GM21515 (cell line): ENCODE measurements at regions not wholly inside any gene's neighbourhood (a gene's known extent, or its start where the extent isn't known, plus 50 kb on each side); places are given as distances from the start of the nearest gene placed in this dataset.

Experiments used
- ATAC-seq: cut with Tn5 transposase; IDR thresholded peaks from one replicate; pipeline ENCODE4 v1.9.1; 2021; ENCODE audit not compliant: unreplicated experiment

DNA sequence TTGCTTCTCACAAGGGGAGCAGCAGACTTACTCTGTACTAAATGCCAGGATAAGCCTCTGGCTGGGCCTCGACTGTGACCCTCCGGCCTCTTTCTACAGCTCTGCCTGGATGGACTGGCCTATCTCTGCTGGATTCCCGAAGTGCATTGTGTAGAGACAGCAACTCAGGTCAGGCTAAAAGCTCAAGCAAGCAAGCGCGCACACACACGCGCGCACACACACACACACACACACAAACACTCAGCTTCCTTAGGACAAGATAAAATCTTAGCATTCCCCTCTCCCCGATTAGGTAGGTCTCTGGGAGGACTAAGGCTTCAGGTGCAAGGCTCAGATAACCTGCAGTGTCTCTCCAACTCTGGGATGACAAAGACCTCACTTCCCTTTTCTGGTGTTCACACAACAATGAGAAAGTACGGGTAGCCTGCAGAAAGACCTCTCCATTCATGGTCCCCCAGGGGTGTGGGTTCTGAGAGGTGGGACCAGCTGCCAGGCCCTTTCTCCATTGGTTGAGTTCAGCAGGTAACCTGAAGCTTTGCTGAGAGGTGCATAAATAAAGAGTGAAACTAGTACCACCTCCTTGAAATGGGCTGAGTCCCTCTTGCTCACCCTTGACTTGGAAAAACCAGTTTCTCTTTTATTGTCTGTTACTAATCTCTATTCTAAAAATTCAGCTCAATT lies 155.1 kb upstream of the CAMK1G start:
- ATAC-seq, result no peak

DNA sequence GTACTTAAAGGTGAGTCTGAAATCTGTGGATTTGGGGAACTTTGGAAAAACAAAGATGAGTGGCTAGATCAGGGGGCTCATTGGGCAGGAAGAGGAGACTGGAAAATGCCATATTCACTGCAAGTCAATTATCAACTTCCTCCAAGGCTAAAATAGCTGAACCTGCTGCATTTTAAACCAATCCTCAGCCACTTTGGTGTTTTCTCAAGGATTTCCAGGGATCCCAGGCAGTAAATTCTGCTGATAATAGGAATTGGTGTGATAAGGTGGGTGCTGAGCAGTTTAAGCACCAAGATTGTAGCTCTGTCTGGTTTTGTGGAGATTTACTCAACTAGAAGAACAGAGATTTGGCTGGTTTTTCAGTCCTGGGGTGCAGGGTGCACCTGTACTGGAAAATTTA lies 153.9 kb upstream of the CAMK1G start:
- no peak for ATAC-seq

DNA sequence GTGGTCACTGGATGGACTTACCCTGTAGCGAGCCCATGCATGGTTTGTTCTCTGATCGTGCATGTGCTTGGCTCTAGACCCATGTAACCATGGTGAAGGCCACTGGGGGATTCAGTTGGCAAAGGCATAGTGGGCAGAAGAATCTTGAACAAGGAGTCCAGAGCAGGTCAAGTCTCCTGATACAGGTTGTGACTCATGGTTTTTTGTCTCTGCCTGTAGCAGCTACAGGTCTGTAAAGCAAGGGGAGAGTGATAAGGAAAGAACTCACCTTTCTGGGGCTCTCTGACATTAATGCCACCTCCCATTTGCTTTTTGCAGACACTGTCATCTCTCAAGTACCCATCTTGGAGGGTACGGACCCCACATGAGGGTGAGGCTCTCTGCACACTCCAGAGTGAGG lies 153.4 kb upstream of the CAMK1G start:
- ATAC-seq, result no peak

DNA sequence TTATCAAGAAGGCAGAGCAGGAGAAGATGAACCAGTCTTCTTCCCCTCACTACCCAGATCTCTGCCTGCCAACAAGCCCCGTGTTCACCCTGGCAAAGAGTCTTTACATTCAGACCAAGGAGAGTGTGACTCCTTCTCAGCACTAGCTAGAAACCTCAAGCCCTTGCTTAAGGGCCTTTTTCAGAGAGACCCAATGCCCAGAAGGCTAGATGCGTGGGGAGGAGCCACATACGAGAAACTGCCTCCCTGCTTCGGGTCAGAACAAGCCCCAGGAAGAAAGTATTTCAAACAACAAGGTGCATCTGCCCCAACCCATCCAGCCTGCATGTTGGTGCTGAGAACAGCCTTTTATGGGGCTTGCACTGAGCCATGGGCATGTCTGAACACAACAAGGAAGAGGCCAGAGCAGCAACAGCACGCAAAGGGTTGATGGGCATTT lies 152.7 kb upstream of the CAMK1G start:
- no peak for ATAC-seq

DNA sequence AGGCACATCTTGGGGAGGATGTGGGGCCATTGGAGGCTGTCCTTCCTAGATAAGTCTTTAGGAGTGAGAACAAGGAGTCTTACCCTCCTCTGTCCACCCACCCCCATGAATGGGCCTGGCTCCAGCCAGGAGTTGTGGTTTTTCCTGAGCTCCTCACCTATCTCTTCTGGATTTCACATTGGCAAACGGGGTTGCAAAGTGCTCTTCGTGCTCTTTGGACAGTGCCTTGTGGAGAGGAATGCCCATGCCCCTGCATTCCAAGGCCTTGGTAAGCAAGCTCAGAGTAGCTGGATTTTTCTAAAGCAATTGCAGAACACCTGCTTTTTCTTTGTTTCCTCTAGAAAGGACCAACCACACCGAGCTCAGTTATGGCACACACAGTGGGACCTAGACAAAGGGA lies 152.1 kb upstream of the CAMK1G start:
- no peak for ATAC-seq

DNA sequence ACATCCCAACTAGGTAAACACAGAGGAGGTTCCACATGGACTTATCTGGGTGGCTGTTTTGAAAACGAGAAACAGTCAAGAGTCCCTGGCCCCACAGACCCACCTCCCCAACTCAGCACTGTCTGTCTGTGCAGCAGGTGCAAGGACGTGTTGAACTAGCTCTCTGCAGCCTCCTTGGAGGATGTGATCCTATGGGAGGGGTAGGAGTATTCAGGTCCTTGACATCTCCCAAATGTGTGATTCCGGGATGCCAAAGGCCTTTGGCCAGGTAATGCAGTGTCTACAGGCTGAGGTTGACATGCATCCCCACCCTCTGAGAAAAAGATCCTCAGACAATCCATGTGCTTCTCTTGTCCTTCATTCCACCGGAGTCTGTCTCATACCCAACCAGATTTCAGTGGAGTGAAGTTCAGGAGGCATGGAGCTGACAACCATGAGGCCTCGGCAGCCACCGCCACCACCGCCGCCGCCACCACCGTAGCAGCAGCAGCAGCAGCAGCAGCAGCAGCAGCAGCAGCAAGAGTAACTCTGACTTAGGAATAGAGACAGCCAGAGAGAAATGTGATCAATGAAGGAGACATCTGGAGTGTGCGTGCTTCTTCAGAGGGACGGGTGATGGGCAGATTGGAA lies 151.6 kb upstream of the CAMK1G start:
- ATAC-seq, result no peak

DNA sequence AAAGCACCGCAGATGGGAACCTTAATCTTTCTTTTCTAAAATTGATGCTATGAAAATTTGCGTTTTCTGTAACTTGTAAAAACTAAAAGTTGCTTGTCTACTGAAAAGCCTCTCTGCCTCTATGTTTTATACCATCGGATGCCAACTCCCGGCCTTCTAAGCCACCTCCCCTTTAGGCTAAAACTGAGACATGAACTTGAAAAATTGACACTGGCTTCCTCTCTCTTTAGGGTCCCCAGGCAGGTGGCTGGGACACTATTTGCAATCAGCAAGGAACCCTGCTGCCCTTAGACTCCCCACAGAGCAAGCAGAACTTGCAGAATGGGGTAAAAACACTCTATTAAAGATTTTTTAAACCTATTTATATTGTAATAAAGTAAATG lies 151.1 kb upstream of the CAMK1G start:
- ATAC-seq, result no peak

DNA sequence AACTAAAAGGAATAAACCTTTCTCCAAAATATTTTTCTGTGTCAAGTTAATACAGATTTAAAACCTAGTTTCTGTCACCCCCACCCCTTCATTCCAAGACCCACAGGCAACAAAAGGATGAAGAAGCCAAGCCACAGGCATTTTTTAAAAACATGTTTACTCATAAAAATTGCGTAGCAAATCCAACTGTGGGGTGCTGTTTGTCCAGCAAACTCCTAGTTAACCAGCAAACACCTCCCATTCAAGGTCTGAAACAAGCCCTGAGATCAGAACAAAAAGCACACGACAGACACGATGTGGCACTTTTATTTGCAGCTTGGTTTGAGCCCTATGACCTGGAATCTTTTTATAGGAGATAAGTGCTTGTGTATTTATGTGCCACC lies 149.9 kb upstream of the CAMK1G start:
- ATAC-seq, result no peak

DNA sequence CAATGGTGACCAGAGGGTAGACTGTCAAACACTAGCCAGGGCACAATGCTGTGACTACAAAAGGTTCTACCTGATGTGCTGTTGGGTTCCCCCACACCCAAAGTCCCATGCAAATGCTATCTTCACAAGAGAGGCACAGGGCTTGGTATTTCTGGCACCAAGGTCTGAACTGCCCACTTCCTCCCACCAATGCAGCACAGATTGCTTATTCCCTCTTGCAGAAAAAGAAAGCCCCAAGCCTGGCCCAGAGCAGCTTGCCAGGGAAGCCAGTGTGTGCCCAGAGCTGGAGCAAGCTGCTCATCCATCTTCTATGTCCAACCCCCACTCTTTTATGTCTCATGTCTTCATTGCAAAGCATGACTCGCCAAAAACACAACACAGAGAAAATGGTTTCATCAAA lies 149.4 kb upstream of the CAMK1G start:
- ATAC-seq, result no peak

DNA sequence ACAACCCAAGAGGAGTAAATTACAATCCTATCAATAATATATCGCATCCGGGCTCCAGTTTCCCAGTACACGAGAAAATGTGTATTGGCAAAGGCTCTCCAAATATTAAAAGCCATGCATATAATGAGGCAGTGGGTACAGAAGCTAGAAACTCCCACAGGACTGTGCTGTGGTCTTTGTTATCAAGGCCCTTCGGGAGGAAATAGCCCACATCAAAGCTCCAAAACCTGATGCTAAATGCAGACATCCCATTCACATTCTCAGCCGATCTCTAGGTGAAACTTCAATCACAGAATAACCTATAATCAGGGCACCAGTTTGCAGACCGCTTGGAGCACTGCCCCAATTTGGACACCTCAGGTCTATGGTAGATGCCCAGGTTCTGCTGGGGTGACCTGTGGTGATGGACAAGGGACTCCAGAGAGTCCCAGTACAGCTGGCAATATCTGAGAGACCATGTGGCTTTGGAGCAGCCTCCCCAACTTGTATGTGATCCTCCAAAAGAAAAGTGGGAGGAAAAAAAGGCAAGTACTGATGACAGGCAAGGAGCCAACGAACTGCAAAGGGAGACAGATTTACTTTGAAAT lies 148.8 kb upstream of the CAMK1G start:
- ATAC-seq, result no peak

DNA sequence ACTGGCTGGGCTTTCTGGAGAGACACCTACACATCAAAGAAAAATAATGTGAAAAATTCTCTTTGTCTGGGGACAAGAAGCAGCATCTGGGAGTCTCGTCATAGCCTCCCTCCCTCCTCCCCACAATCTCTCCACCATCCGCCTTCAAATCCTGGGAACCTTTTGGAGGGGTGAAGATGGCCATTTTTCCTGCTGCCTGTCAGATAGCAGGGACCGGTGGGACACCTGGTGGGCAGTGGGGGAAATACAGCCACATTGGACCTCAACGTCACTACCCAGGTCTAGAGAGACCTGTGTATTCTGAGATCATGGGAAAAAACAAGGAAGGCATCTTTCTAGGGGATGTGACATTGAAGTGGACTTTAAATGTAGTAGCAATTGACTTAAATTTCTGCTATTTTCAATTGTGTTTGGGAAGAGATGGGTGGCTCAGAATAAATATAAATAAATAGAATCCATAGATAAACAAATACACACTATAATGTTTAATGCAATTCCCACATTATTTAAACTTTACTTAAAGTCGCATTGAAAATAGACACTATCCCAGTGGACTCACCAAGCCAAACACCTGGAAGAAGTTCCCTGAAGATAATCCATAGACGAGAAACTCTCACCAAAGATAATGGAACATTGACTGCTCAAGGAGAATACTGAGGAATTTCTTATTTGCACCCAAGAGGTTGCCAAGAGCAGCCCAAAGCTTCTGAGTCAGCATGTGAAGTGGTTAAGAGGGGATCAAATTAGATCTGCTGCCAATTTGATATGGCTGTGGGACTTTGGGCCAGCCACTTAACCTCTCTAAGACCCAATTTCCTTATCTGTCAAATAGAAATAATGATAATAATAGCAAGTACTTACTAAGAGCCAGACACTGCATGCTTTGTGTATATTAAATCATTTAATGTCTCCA lies 147.6 kb upstream of the CAMK1G start:
- peak; percentile 83 for ATAC-seq

DNA sequence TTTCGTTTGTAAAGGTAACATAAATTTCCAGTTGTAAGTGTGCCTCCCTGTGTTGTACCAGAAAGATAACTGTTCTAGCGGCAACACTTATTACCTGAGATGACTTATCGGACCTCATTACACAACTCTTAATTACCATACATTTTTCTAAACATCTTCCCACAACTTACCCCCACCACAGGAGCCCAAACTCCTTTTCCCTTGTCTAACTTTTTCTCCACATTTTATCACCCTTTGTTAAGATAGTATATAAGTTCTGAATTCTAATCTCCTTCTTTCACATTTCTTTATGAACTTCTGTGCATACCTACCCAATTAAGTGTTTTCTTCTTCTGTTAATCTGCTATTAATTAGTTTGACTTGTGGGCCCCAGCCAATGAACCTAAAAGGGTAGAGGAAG lies 143.7 kb upstream of the CAMK1G start:
- no peak for ATAC-seq

DNA sequence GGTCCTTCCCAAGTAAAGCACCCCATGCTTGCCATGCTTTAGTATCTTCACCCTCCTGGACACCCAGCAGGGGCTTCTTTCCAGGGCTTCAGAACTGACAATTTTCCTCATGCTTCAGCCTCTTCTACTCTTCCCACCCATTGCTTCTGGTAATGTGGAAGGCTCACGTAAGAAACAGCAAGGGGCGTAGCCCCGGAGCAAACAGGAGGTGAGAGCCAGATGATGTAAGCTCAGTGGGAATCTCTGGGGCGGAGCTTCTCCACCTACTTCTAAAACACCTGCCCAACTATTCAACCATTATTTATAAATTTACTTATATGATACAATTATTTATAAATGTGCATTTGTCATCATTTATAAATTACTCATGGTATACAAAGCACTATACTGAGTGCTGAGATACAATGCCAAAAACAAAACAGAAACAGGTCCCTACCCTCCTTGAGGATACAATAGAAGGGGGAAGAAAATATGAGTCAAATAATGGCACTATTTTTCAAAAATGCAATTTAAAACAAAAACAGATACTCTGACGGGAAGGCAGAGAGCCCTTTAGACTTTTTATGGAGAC lies 140.1 kb upstream of the CAMK1G start:
- ATAC-seq, result no peak

DNA sequence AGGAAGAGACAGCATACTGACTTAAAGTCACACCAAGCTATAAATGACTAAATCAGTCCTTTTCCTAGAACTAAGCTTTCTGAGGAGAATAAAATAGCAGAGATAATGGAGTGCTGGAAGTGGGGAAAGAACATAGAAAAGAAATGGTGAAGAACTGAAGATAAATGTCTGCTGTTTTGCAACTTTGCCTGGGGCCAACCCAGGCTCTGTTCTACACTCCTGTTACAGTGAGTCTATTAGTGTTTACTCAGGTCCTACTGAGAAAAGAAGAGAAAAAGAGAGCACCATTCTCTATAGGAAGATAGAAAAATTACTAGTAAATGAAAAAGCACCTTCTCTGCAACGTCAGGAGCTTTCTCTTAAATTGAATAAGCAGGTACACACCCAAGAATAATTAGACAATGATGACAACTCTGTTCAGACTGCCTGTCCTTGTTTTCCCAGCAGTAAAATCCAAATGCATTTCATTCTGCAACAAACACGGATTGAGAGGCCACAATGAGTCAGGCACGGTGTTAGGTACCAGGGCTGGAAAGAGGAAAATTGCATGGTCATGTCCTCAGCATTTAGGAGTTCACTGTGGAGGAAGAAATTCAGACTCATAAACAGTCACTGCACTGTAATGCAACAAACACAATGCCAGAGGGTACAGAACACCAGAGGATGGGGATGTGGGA lies 139.4 kb upstream of the CAMK1G start:
- no peak for ATAC-seq

DNA sequence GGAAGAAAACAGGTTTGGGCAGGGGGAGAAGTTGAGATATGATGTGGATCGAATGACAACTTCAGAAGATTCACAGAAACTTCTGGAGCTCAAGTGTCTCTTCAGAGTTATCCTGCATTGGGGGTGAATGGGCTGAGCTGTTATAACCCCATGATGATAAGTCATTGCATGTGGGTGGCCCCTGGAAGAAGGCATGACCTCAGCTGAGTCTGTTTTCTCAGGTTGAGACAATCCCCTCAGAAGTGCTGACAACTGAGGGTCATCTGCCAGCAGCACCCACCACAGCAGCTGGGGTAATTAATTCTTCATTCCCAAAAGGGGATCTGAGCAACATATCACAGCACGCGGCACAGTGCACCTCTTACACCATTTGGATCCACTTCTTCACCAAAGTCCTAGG lies 138.6 kb upstream of the CAMK1G start:
- no peak for ATAC-seq

DNA sequence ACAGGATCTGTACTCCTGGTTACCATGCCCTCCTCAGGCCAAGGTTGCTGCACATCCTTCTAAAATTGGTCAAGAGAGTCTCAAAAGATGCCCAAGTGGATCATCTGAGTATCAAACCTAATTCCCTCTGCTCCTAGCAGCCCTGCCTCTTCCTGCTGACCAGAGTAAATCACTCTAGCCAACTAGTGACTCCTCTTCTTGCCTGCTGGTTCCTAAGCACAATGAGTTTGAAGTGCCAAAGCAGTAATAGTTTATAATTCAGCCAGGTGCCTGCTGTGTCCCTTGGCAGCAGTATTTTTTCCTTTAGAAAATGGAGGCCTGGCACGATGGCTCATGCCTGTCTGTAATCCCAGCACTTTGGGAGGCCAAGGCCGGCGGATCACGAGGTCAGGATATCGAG lies 137.9 kb upstream of the CAMK1G start:
- no peak for ATAC-seq

DNA sequence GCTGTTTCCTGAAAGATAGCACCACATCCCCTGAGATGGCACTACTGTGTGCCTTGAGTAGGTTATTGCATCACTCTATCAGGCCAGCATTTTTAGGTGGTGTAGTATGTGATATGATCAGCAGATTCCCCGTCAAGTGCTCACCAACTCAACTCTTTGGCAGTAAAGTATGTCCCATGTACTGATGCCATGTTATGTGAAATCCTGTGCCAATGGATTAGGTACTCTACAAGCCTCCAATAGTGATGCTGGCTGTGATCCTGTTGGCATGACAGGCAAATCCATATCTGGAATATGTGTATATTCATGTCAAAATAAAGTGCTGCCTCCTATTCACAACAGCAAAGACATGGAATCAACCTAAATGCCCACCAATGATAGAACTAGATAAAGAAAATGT lies 137.2 kb upstream of the CAMK1G start:
- no peak for ATAC-seq

DNA sequence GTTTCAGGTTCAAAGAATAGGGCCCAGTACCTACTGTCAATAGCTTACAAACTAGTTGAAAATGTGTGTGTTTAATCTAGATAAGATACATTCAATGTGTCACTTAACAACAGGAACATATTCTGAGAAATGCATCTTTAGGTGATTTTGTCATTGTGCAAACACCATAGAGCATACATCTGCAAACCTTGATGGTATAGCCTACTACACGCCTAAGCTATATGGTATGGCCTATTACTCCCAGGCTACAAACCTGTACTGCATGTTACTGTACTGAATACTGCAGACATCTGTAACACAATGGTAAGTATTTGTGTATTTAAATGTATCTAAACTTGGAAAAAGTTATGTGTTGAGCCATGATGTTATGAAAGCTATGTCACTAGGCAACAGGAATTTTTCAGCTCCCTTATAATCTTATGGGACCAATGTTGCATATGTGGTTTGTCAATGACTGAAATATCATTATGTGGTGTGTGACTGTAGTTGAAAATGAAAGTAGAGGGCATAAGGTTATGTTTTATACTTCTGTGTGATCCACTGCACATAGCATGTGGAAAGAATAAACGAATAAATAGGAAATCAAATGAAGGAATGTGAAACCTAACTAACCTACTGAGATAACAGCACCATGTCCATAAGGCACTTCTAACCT lies 129.0 kb upstream of the CAMK1G start:
- no peak for ATAC-seq

DNA sequence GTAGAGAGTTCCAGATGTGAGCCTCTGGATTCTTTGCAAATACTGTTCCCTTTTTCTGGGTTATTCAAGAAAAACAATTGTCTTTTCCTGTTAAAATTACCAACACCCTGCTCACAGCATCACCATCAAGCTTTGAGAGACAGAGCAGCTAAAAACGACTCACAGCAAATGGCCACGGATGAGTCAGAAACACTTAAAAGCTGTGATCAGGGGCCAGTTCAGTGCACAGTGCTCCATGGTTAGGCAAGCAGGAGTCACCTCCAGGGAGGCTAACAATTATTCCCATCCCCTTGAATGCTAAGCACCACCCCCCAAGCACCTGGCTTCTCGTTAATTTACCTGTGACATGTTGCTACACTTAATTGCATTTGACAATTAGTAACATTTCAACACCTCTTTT lies 128.4 kb upstream of the CAMK1G start:
- ATAC-seq, result no peak

DNA sequence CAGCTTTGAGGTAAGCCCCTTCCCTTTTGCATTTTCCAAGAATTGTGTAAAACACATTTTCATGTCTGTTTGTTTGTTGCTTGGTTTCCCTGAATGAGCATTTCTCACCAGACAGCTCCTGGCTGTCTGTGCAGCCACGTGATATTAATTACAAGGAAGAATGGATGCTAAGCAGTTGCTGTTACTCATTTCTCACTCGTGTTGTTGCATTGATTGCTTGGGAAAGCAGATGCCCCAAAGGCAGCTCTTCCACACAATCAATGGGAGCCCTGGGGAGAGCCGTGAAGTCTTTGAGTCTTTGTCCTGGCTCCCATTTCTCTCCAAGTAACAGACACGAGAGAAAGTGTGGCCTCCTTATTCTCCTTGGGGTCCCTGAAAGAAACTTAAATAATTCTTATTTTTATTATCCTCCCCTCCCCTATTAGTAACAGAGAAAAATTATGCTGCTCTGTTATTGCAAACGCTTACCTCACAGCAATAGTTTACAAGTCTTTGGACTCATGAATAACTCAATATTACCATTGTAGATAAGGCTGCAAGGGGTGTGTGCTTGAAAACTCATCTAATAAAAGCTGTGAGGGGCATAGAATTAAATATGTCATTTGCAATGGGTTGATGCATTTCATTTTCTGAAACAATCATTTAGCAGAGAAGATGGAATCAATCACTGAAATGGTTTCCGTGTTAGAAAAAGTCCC lies 127.7 kb upstream of the CAMK1G start:
- ATAC-seq, result no peak
